GM21737 (cell line): ENCODE measurements at regions not wholly inside any gene's neighbourhood (a gene's known extent, or its start where the extent isn't known, plus 50 kb on each side); places are given as distances from the start of the nearest gene placed in this dataset.

ENCODE experiments used
- ATAC-seq: cut with Tn5 transposase; IDR thresholded peaks from one replicate; pipeline ENCODE4 v1.9.1; 2021; ENCODE audit warnings: mild to moderate bottlenecking, moderate library complexity; ENCODE audit not compliant: unreplicated experiment

GRCh38 chr2:18154259-18154658 is 275.8 kb downstream of the KCNS3 start:
- no peak for ATAC-seq

GRCh38 chr2:18153741-18154140 is 275.3 kb downstream of the KCNS3 start:
- no peak for ATAC-seq

GRCh38 chr2:18151237-18151636 is 272.8 kb downstream of the KCNS3 start:
- ATAC-seq = no peak

GRCh38 chr2:18149660-18150246 is 271.3 kb downstream of the KCNS3 start:
- no peak for ATAC-seq

GRCh38 chr2:18136881-18137475 is 258.5 kb downstream of the KCNS3 start:
- ATAC-seq = no peak

- no peak for ATAC-seq
Measured at GRCh38 chr2:18133310-18133709, 254.8 kb downstream of the KCNS3 start.

- no peak for ATAC-seq
Measured at GRCh38 chr2:18132697-18133096, 254.2 kb downstream of the KCNS3 start.

GRCh38 chr2:18131761-18132160 is 253.3 kb downstream of the KCNS3 start:
- no peak for ATAC-seq

DNA sequence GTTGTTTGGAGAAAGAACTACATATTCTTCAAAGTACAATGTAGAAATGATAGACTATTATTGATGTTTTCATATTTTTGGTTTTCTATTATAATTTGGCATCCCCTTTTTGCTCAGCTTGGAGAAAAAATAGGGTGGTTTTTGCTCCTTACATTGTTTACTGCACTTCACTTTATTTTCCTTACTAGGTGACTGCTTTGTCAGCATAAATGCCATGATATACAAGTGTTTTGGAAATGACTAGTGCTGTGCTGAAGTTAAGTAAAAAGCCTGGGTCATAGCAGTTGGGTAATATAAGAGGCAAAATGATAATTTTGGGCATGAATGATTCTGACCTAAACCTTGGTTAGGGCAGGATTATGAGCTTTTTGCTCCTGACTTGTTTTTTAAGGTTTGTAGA is 250.9 kb downstream of the KCNS3 start:
- no peak for ATAC-seq

- ATAC-seq = no peak
Measured at GRCh38 chr2:18125303-18125702, 246.8 kb downstream of the KCNS3 start.

DNA sequence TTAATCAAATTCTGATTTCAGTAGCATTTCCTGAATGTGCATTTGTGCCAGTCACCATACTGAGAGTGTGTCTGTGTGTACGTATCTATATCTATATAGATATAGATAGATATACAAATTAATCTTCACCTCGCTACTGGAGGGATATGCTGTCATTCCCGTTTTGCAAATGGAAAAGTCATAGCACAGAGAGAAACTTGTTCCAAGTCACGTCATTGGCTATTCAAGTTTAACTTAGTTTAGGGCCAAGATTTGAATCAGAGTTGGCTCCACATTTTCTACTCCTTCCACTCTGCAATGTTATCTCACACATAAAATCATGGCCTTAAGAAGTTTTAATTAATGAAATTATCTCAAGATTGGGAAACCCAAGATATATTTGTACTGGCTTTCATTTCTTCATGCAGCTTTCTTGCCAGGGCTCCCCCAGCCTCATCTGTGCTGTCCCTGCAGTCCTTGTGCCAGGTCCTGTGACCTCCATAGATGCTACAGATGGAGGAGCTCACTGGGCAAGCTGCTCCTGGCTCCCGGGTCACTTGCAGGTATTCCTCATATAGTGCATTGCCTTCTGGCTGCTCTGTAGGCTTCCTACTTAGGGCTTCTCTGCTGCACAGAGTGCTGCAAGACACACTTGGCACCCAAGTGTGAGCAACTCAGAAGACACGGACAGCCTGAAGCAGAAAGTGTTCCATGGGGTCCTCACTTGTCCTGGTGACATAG is 245.8 kb downstream of the KCNS3 start:
- ATAC-seq = no peak

DNA sequence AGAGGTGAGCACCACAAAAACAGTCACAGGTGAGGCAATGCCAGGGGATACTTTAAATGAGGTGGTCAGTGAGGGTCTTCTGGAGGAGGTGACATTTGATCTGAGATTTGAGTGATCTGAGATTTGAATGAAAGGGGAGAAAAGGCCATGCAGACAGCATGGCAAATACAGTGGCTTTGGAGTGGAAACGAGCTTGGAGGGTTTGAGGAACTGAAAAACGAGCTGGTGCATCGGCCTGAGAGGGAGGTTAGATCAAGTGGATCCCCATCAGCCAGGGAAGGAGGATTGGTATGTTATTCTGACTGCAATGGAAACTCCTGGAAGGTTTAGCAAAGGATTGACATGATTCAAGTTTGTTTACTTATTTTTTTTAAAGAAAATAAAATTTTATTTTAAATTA is 245.1 kb downstream of the KCNS3 start:
- no peak for ATAC-seq

GRCh38 chr2:18123211-18123570 is 244.7 kb downstream of the KCNS3 start:
- no peak for ATAC-seq

- no peak for ATAC-seq
Measured at GRCh38 chr2:18122544-18123210, 244.2 kb downstream of the KCNS3 start.

- ATAC-seq = no peak
Measured at GRCh38 chr2:18119883-18120282, 241.4 kb downstream of the KCNS3 start.

- ATAC-seq = no peak
Measured at GRCh38 chr2:18118703-18119102, 240.2 kb downstream of the KCNS3 start.

- no peak for ATAC-seq
Measured at GRCh38 chr2:18117592-18117991, 239.1 kb downstream of the KCNS3 start.

- no peak for ATAC-seq
Measured at GRCh38 chr2:18110222-18110621, 231.8 kb downstream of the KCNS3 start.

DNA sequence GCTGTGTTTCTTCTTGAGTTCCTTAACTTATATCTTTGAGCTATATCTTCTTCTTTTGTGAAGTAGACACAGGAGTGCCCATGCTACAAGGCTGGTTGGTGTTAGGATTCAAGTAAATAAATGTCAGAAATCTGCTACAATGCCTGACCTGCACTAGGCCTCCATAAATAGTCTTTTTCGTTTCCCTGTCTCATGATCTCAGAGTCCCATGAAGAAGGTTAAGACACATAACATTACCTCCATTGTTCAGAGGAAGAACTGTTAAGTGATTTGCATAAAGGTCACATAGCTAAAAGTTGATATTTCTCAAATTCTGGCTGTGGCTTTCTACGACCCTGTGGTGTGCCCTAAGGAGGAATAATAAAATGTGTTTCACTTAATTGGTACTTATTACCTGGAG is 228.4 kb downstream of the KCNS3 start:
- no peak for ATAC-seq

DNA sequence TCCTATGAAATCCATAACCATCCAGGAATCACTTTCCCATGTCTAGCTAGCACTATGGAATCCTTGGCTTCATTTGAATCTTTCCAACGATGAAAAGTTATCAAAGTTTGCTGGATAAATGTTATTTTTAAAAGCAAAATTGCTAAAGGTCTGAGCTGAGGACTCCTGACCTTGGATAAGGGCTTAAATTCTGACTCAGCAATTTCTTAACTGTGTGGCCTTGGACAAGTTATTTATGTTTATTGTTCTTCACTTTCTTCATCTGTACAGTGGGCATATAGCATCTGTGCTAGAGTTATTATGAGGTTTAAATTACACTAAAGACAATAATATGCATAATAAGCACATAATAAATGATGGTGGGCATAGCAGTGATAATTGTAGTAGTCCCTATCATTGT is 227.5 kb downstream of the KCNS3 start:
- no peak for ATAC-seq

DNA sequence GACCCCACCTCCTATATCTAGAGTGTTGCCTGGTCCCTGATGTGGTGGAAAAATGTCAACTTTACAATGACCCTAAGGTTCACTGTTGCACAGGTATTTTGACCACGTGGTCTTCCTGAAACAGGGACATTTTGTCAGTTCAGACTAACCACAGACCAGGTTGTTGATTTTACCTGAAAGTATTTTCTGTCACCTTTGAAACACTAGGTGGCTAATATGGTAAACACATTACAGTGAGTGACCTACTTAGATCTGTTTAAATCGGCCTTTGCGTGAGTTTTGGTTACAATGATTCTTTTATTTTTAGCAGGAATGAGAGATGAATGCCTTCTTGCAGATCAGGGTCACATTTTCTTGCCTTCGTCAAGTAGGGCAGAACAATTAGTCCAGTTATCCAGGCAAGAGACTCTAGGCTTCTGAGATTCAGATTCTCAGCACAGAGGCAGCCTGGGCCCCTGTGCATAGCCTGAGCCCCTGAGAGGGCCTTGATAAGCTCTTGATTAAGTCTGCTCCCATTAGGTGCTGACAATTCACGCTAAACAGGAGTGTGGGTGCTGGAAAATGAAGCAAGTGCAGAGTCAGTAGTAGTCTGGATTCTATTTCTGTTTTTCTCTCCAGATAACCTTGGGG is 226.2 kb downstream of the KCNS3 start:
- no peak for ATAC-seq
